Globus pallidus (tissue), 1 donor: ENCODE measurements at regions not wholly inside any gene's neighbourhood (a gene's known extent, or its start where the extent isn't known, plus 50 kb on each side); places are given as distances from the start of the nearest gene placed in this dataset.
"Not testable (repeated sequence)": the region's sequence is repeated elsewhere in the genome, so short reads cannot be mapped to it uniquely, and the experiment has no call there.

Experiments used
- DNase-seq: peaks from one replicate; pipeline ENCODE4 v3.0.0-alpha.2; 2015; ENCODE audit warnings: low spot score

DNA sequence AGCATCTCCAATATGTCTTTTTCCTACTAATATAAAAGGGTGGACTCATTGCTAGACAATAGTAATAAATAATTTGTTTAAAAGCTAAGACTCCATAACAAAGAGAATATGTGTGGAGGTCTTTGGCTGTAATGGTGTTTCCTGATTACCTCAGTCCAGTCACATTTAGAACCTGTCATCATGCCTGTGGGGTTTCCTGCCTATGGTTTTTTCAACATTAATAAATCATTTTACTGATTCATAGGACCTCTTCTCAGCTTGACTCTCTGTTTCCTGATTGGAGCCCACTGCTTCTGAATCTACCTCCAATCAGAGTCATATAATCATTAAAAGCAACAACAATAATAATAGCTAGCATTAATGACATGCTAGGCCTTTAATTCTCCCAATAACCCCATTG is 52.4 kb upstream of the GNAI1 start:
- DNase-seq: no peak

DNA sequence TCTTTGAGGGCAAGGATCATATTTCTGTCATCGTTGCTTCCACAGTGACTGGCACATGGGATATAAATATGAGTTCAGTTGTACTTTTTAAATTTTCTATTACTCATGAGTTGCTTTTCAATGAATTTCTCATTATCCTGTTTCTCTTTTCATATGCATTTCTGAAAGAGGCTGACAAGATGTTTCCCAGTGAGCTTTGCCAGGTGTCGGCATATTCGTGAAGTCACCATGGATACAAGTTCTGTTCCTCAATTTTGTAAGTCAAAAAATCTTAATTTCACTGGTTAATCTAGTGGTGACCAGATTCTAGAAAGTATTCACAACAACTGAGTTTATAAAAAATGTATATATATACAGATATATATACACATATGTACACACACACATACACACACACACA is 55.7 kb upstream of the GNAI1 start:
- no peak for DNase-seq

DNA sequence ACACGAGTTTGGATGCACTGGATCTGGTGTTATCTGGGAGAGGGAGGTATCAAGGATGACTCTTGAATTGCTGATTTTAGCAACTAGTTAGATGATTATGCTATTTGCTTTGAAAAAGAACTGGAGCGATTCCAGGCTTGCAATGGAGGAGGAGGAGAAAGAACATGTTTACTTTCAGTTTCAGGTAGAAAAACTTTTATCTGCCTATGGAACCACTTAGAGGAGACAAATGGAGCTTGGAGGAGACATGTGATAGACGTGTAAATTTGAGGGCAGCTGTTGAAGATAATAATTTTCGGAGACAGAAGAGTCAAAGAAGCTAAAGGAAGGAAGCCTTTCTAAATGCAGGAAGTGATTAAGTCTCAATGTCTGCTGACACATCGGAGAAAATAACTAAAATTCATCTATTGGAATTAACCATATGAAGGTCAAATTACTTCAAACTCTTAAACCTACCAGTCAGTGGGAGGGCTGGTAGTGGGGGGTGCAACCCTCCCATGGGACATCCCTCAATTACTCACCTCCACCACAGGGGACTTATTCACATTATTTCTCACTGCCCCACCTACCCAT is 56.4 kb upstream of the GNAI1 start:
- no peak for DNase-seq

DNA sequence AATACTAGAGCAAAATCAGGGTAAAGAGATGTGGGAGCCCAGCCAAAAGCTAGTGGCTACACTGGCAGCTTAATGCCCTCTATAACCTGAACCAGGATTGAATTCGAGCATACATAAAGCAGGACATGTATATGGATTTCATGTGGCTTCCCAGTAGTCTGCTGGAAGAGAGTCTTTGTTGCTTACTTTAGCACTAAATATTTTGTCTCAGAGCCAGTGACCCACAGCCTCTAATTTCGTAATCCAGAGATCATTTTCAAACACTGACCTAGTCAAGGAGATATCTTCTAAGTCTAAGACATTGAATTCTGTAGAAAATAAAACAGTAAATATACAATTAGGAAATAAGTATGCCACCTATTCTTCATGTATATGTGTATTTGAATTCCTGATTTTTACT is 64.2 kb upstream of the GNAI1 start:
- DNase-seq: no peak

DNA sequence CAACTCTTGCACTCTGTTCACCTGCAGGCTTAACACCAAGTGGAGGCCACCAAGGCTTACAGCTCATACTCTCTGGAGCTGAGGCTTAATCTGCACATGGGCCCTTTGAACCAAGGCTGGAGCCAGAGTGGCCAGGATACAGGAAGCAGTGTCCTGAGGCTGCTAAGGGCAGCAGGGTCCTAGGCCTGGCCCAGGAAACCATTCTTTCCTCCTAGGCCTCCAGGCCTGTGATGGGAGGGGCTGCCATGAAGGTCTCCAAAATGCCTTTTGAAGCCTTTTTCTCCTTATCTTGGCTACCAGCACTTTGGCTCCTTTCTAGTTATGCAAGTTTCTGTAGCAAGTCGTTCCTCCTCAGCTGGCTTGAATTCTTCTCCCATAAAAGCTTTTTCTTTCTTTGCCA is 68.0 kb upstream of the GNAI1 start:
- DNase-seq: no peak

DNA sequence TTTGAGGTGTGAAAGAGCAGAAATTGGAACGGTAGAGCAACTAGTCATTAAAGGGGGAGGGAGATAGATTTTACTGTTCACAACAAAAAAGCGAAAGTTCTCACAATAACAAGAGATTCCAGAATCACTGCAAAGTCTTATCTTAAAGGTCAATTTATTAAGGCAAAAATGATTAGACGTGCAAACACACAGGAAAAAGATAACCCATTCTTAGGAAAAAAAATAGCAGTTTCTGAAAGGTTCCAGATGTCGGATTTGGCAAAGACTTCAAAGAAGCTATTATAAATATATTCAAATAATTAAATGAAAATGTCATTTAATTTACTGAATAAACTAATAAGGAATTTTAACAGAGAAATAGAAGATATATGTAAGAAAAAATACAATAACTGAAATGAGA is 70.8 kb upstream of the GNAI1 start:
- no peak for DNase-seq

DNA sequence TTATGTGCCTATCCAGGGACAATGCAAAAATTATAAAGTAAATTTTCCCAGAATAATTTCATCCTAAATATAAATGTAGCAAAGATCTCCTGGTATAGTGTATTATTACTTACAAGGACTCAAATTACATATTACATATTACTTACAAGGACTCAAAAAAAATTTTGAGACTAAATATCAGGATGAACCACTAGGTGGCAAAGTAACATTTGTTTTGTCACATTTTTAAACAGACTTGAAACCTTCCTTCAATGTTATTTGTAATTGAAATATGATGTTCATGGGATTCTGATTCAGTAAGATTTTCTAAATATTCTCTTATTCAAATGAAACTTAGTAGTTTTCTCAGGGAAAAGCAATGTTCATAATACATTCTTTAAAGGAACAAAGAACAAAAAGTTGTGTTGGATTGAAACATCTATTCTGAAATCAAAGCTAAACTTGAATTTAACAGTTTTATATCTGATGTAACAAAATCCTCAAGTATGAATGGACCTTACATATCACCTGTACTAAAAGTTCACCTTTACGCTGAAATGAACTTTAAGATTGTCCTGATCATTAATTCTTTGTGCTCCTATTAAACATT is 74.3 kb upstream of the GNAI1 start:
- peak; percentile 64 for DNase-seq

DNA sequence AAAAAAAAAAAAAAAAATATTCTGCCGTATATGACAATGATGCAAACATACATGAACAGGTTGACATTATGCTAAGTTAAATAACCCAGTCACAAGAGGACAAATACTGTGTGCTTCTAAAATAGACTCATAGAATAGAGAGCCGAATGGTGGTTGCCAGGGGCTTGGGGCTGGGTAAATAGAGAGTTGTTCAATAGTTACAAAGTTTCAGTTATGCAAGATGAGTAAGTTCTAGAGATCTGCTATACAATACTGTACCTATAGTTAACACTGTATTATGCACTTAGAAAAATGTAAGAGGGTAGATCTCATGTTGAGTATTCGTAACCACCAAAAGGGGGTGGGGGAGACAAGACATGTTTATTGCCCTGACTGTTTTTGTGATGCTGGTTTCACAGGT is 77.1 kb upstream of the GNAI1 start:
- DNase-seq: no peak

DNA sequence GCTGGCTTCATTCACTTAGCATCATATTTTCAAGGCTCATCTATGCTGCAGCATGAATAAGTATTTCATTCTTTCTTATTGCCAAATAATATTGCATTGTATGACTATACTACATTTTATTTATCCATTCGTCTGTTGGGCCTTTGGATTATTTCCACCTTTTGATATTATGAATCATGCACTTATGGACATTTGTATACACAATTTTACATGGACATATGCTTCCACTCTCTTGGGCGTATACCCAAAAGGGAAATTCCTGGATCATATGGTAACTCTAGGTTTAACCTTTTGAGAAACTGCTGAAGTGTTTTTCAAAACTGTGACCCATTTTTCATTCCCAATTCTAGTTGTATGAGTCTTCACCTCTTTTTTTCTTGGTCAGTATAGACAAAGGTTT is 80.3 kb upstream of the GNAI1 start:
- no peak for DNase-seq

DNA sequence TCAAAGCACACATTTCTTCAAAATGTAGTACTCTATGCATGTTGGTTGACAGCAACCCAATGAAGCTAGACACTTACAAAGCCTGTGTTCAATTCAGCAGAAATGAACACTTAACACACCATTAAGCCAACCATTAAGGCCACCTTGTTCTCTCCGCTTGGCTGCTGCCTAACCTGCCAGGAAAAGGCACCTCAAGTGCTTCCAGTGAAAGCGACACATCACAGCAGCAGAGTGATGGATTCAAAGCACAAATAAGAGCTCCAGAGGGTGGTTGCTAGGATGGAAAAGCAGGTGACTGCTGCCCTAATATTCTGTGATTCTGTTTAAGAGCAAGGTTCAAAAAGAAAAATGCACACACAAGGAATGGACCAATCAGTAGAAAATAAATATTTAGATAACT is 81.5 kb upstream of the GNAI1 start:
- no peak for DNase-seq

DNA sequence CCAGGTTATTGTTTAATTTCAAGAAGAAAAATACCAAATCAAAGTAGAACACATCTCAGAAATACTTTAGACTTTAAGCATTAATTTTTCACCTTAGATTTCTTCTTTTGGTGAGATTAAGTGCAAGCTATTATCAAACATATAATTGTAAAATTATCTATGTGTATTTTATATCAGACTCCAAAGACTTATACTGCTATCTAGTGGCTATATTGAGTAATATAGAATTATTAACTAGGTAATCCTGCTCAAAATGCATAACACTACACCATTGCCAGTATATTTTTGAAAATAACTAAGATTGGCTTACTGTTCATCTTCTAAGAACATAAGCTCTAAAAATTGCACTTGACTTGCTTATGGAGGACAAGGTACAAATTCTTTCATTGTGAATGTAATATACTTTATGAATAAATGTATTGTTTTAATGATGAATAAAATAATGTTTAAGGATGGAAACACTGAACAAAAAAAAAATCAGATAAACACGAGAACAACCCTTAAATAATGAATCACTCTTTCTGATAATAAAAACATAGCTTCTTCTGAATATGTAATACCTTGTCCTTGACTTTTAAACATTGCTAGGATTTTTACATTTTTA is 86.7 kb upstream of the GNAI1 start:
- DNase-seq: no peak

DNA sequence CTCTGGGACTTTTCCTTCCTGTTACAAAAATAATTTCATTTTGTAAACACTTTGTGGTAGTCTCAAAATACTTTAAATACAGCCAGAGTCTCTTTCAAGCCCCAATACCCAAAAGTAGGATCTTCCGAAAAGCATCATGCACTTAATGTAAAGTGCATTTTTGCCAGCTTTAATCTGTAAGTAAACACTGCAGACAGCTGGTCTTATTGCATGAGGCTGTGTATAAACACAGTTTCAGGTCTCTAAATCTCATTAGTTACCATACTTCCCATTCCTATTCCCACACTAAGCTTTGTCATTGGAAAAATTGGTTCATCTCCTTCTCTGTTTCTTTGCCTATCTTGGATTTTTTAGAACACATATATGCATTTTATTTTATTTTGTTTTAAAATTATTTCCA is 87.6 kb upstream of the GNAI1 start:
- DNase-seq: no peak

DNA sequence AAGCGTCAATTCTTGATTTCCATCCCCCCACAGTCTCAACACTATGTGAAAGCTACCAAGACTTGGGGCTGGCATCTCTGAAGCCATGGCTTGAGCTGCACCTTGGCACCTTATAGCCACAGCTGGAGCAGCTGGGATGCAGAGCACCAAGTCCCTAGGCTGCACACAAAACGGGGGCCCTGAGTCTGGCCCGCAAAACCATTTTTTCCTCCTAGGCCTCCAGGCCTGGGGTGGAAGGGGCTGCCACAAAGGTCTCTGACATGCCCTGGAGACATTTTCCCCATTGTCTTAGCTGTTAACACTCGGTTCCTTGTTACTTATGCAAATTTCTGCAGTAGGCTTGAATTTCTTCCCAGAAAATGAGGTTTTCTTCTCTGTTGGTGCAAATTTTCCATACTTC is 89.8 kb upstream of the GNAI1 start:
- DNase-seq: no peak

DNA sequence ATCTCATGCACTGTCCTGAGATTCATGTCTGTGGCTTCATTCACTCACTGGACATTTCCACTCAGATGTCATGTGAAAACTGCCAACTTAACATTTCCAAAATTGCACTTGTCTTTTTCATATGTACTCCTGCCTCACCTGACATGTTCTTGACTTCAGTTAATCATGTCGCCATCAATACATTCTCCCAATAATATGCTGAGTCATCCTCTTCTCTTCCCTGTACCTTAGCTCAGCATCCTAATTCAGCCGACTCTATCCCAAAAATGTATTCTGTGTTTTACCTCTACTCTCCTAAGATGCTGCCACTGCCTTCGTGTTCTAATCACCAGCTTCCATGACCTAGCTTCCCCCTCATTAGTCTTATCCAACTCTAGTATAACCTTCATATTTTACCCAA is 93.9 kb upstream of the GNAI1 start:
- no peak for DNase-seq

DNA sequence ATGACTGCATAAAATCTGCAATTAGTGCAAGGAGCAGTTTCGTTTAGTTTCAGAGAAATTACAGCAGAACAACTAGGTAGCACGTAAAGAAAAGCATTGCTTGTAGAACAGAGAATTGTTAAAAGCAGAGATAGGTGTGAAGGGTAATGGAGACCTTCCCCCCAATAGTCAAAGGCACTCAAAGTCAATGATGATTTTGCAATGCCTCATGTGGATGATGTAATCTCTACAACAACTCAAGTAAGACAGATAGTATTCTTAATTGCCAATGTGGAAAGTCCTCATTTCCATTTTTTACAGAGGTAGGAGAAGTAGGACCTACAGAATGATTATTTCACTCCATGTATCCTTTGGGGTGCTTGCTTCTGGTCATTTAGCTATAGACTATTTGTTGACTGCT is 94.3 kb upstream of the GNAI1 start:
- DNase-seq: no peak

DNA sequence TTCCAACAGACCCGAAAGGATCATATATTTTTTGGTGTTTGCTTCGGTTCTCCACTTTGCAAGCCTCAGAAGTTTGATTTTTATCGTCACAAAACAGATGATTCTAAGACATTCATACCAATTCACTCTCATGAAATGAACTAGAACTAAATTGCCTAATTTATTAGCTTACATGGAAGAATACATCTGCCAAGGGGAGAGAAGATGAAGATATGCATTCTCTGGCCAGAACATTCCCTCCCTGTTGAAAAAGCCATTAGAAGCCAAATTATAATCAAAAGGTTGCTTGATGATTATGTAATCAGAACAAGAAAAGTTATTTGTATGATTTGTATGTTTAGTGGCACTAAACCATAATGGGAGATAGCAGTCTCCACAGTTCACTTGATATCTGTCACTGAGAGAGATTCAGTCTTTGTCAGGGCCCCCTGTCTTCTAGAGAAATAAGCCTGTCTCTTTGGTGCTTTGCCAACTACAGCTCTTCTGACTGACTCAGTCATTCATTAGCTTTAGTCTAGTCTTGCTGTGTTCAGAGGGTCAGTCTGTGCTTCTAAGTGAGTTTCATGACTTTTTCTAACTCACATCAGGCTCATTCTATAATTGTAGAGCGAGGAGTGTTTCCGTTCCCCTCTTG is 95.3 kb upstream of the GNAI1 start:
- DNase-seq: no peak

DNA sequence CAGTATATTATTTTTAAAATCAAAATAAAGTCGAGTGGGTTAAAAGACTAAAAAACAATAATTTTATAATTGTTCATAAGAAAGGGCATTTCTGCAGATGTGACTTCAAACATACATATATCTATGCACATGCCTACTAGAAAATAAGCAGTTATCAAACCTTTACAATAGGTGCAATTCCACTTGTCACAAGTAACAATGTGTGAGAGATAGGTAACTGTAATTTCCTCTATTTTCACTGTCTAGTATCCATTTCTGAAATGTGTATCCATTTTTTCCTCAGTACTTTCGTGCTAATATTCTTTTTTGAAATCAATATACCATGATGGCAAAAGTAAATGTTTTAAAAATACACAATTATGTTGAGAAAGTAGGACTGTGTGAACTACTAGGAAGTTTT is 96.9 kb upstream of the GNAI1 start:
- no peak for DNase-seq

DNA sequence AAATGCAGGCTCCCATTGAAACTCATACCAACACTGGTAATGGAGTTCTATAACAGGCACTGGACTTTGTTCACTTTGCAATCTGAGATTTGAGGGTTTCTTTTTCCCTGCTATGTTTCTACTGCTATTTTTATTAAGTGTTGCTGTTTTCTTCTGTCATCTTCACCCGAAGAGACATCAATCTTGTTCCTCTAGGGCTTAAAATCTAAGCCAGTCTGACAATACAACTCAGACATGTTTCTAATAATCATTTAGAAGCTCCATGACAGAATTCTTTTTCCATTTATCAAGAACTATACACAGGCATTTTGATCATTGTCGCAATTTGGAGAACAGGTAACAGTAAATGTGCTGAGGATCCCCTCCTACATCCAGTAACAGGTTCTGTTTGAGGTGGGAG is 98.5 kb upstream of the GNAI1 start:
- DNase-seq: no peak

DNA sequence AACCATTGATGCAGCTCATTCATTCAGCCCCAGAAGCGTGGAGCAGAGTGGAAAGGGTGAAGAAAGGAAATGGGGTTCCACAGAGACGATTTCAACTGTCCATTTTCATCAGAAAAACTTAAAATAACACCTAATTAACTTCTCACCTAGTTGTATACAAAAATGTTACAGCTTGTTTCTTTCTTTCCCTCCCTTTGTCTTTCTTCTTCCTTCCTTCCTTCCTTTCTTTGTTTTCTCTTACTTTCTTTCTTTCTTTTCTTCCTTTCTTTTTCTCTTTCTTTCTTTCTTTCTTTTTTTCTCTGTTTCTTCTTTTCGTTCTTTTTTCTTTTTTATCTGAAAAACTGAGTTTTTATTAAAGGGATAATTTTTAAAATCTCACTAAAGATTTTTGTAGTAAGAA is 105.9 kb upstream of the GNAI1 start:
- DNase-seq: no peak

DNA sequence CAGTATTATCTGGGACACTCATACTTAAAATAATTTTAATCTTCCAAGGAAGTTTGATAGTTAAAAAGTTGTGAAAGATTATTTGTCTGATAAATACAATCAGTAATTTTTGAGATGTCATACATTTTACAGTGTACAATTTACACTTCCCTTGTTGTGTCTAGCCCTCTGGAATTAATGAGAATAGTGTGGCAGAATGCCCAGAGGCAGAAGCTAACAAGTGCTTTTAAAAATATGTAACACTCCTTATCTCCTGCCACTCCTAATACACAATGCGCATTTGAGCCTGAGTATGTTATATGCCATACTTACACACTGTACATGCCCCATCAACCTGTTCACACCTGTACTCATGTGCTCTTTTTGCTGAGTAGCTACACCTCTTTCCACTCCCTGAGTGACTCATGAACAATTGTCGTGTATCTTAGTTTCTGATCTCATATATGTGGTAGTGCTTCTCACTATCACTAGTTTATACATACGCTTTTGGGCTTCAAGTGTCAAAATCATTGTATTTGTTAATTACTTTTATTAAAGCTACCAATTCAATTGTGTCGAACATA is 106.9 kb upstream of the GNAI1 start:
- DNase-seq: no peak

DNA sequence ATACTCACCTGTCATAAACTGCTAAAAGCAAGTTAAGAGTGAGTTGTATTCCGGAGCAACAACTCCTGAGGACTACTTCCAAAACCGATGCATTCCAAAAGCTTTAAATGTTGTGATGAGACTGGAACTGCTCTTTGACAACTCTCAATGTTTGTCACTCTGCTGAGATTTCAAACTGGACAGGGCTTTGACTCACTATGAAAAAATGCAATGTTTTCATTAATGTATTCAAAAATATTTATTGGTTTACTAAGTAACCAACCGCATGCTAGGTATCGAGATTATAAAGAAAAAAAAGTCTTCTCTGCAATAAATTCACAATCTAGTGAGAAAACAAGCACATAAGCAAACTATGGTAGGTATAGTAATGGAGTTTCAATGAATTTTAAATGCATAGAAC is 107.9 kb upstream of the GNAI1 start:
- no peak for DNase-seq

DNA sequence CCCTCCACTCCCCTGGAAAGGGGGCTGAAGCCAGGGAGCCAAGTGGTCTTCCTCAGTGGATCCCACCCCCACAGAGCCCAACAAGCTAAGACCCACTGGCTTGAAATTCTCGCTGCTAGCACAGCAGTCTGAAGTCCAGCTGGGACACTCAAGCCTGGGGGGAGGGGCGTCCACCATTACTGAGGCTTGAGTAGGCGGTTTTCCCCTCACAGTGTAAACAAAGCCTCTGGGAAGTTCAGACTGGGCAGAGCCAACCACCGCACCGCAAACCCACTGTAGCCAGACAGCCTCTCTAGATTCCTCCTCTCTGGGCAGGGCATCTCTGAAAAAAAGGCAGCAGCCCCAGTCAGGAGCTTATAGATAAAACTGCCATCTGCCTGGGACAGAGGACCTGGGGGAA is 114.4 kb upstream of the GNAI1 start:
- not testable (repeated sequence) for DNase-seq

DNA sequence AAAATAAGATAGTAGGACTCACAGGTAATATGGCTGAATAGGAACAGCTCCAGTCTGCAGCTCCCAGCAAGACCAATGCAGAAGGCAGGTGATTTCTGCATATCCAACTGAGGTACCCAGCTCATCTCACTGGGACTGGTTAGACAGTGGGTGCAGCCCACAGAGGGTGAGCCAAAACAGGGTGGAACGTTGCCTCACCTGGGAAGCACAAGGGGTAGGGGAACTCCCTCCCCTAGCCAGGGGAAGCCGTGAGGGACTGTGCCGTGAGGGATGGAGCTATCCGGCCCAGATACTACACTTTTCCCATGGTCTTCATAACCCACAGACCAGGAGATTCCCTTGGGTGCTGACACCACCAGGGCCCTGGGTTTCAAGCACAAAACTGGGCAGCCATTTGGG is 114.8 kb upstream of the GNAI1 start:
- DNase-seq: not testable (repeated sequence)
